Ammon's horn (tissue), 1 donor: ENCODE measurements at regions not wholly inside any gene's neighbourhood (a gene's known extent, or its start where the extent isn't known, plus 50 kb on each side); places are given as distances from the start of the nearest gene placed in this dataset.

Source experiments
- DNase-seq: peaks from one replicate; pipeline ENCODE4 v3.0.0-alpha.2; 2016; ENCODE audit warnings: low spot score

GRCh38 chr16:86320237-86320595 lies 190.1 kb upstream of the FOXF1 start:
- DNase-seq = no peak

- DNase-seq = no peak
Observed at GRCh38 chr16:86321491-86321890, 188.8 kb upstream of the FOXF1 start.

DNA sequence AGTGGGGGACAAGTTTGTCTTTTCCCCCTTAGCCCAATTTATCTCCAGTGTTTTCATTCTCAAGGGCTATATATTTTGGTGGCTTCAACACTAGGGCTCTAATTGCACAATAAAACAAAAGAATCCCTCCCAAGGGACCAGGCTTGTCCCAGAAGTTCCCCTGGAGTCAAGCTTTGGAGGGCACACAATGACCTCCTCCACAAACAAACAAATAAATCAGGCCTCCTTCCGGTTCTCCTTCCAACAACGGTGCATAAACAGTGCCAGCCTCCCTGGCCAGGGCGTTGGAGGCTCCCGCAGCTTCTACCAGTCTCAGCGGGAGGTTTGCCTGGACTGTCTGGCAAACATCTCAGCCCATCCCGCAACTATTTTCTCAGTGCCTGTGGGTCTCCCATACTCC lies 188.0 kb upstream of the FOXF1 start:
- no peak for DNase-seq

DNA sequence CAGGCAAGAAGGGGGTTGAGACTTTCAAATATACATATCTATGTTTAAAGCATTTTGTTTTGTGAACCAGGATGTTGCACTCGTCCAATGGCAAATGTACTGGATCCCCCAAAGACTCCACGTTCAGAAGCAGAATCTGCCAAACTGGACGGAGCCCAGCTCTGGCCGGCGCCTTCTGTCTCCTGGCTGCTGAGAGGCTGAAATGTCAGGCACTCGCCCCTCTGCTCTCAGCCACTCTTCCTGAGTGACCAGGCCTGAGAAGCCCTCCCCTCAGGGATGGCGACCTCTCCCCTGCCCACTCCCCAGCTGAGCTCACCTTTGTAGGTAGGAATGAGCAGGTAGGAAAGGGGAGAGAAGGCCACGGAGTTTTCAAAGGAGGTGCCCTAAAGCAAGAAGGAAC lies 187.5 kb upstream of the FOXF1 start:
- DNase-seq = no peak

GRCh38 chr16:86324320-86324719 lies 186.0 kb upstream of the FOXF1 start:
- DNase-seq = no peak

DNA sequence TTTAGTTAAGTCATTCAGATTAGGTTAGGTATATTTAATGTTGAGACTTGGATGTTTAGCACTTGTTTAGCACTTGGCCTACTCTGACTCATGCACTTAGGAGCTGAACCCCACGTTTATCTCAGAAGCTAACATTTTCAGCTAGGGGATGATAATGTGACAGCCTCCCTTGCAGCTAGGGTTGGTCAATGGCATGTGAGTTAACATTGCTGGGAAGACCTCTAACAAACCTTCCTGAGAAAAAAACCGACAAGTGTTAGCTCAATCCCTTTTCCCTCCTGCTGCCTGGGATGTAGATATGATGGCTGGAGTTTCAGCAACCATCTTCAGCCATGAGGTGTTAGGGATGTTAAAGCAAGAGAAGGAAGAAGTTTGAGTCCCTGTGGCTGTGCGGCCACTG lies 185.0 kb upstream of the FOXF1 start:
- DNase-seq = no peak

GRCh38 chr16:86325895-86326294 lies 184.4 kb upstream of the FOXF1 start:
- no peak for DNase-seq

- DNase-seq = no peak
Observed at GRCh38 chr16:86327321-86327720, 183.0 kb upstream of the FOXF1 start.

DNA sequence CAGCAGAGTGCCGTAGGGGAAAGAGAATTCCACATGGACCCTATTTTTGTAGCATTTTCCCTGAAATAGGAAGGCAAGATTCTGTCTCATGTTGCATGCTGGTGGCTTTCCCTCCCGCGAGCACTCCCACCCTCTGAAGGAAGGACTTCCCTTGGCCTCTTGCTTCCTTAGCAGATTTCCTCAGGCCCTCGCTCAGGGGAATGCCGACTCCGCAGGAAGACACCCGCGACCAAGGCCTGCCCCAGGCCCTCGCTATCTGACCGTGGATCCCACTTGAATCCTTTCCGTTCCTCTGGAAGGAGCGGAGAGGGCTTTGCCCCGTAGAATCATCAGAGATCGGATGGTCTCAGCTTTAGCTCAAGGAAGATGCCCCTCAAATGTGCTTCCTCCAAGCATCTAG lies 179.4 kb upstream of the FOXF1 start:
- DNase-seq = no peak

DNA sequence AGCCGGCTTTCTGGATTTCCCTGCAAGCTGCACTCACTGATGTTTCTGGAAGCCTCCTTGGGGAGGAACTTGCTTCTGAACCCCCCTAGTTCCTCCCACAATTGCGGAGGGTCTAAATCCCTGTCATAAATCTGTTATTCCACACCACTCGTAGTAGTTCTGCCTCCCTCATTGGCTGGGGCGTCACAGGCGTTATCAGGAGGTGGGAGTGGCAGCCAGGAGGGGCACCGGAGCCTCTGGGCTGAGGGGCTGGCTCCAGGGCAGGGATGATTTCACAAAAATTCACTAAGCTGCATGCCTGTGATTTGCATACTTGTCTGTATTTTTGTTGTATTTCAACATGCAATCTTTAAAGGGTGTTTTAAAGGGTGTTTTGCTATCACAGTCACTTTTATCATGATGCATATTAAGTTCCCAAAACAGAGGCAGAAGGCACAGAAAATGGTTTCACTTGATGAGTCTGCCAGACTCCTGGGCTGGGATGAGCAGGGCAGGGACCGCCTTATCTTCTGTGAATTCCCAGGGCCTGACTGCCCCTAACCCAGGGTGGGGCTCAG lies 176.2 kb upstream of the FOXF1 start:
- no peak for DNase-seq

DNA sequence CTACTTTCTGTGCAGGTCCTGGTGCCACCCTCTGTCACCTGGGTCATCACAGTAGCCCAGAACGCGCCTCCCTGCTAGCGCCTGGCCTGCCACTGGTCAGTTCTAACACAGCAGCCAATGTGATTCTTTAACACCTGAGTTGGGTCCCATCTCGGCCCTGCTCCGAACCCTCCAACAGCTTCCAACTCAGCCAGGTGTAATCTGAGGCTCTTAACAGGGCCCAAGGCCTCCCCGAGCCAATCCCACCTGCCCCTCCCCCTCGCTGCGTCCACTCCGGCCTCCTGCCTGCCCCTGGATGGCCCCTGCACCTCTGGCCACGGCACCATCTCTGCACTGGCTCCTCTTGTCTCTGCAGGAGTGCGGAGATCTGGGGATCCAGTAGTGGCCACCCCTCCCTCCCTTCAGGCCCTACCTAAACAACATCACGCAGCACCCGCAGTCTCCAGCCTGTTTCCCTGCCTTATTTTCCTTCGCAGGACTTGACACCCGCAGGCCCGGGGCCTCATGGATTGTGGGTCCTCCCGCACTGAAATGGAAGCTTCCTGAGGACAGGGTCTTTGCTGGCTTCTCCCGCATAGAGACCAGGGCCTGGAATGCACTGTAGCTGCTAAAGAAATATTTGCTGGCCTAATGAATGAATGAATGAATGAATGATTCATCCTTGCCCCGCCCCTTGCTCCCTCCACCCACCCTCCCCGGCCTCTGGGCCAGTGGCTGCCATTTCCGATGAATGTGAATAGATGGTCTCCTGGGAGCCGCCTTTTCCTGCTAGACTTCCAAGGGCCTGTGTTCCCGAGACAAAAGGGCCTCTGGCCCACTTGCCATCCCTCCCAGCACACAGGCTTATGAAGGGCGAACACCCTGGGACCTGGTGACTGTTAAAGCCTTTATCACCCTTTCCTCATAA lies 174.8 kb upstream of the FOXF1 start:
- no peak for DNase-seq

DNA sequence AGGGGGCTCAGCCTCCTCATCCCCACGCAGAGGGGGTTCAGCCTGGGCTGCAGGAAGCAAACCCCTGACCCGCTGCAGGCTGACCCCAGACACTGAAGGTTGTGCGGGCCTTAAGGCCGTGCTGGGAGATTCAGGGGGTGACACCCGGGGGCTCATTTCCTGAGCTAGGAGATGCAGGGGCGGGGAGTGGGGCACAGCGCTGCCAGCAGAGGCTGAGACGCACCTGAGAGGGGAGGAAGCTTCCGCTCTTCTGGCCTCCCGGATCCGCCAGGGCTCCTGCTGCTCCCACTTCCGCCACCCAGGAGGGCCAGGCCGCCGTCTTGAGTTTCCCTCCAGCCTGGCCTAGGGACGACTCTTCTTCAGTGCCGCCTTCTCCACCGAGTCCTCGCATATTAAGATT lies 173.2 kb upstream of the FOXF1 start:
- DNase-seq = no peak

DNA sequence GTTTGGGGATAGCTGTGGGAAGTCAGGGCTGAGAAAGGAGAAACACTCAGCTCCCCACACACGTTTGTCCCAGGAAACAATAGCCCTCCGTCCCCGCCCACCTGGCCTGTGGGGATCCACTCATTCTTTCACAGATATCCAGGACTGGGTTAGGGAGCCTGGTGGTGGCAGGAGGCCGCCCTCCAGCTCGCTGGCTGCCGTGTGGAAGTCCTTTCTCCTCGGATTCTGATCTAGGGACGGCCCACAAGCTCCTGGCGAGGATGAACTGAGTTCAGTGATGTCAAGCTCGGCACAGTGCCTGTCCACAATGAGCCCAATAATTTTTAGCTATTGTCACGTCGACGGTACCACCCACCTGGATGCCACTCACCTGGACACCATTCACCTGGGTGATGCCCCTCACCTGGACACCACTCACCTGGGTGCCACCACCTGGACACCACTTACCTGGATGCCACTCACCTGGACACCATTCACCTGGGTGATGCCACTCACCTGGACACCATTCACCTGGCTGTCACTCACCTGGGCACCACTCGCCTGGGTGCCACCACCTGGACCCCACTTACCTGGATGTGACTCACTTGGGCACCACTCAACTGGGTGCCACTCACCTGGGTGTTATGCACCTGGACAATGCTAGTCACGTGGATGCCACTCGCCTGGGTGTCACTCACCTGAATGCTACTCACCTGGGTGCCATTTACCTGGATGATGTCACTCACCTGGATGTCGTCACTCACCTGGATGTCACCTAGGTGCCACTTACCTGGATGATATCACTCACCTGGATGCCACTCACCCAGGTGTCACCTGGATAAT lies 172.5 kb upstream of the FOXF1 start:
- DNase-seq = no peak

DNA sequence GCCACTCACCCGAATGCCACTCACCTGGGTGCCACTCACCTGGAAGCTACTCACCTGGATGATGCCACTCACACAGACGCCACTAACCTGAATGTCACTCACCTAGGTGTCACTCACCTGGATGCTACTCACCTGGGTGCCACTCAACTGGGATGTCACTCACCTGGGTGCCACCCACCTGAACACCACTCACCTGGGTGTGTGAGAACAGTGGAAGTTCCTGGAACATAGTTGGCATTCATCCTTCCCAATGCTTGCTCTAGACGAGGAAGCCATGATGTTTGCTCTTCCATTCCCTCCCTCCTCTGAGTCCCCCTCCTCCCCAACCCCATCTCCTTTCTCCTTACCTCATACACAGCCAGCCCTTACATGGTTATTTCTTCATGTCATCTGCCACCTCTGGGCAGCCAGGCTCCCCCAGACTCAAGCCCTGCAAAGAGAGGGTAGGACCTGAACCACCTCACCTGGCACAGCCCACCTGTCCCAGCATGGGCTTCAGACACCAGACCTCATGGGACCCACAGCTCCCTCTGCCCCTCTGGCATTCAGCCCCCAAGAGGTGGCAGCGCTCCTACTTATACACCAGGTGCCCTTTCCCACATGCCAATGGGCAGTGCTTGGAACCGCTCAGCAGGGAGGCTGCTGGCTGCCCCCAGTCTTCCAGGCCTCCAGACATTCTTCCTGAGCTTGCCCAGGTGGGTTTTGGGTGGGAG lies 171.8 kb upstream of the FOXF1 start:
- no peak for DNase-seq

DNA sequence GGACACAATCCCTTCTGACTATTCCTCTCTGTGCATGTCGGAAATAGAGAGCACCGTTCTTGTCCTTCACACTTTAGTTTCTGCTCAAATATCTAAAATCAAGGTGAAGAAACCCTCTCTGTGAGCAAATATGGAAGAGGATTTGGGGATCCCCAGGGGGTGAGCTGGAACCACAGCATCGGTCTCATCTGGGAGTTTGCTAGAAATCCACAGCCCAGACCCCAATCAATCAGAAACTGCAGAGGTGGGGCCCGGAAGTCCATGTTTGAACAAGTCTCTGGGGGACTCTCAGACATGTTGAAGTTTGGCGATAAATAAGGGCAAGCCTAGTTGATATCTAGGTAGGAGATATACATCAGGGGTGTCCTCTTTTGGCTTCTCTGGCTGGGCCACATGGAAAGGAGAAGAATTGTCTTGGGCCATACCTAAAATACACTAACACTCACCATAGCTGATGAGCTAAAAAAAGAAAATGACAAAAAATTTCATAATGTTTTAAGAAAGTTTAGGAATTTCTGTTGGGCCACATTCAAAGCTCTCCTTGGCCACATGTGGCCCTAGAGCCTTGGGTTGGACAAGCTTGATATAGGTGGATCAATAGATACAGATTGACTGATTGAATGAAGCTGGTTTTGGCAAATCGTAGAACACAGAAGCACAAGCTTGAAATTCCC lies 168.0 kb upstream of the FOXF1 start:
- DNase-seq = no peak

DNA sequence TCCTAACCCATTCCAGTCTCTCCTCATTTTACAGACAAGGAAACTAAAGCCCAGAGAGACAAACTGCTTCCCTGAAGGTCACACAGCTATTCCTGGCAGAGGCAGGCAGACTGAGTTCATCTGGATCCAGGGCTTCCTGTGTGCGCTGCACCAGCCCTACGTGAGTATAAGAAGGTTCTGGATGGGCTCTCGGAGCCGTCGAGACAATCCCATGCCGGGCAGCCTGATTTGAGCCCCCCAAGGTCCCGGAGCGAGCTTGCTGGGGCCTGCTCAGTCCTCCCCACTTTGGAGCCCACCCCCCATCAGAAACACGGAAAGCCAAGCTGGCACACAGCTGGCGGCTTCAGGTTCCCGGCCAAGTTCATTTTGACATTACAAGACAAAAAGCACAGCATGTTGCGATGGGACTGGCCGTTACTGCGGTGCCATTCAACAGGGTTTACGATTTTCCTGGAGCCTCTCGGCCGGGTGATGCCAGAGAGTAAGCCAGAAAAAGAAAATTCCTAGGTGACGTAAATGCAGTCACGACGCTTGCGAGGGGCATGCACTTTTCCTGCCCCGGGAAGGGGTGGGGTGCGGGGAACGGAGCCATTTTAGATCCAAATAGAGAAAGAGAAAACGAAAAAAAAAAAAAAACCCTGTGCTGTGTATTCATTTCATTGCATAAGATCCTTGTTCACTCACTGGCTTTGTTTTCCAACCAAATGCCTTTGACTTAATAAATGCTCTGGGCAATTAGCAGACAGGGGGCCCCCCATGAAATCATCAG lies 167.1 kb upstream of the FOXF1 start:
- DNase-seq = peak; percentile 8

DNA sequence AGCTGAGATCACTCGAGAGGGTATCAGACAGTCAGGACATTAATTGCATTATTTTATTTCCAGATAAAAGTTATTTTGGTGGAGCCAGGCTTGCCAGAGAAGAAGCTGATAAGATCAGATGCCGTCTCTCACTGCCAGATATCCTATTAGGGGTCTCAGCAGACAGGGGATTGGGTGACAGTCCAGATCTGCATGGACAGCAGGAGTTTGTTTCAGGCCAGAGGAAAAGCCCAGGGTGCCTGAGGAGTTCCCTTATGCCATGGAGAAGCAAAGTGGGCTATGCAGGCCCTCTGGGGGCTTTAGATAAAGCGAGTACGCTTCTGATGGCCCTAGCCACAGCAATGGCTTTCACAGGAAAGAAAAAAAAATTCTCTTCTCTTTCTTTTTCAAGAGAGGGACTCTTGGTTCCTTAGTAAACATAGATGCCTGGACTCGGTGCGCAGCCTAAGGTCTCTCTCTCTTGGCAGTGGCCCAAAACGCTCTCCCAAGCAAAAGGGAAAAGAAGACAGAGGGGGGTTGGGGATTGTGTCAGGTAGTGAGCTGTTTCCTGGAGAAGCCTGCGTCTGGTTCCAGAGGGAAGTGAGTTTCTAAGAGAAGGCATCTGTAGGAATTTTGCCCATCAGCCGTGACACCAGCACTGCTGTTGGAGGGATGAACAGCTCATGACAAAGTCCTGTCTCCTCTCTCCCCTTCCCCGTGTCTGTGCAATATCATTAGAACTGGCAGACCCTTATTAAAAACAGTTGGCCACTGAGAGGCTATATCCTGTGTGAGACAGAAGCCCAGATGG lies 166.3 kb upstream of the FOXF1 start:
- no peak for DNase-seq

DNA sequence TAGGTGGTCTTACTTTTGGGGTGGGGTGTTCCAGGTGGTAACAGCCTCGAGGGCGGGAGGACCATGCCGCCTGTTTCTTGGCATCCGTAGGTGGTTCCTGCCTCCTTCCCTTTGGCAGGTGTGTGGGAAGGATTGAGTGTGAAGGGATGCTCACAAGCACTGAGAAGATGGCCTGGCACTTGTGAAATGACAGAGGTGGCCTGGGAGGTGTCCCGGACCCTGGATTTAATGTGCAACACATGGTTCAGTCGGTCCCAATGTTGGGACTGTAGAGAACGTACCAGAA lies 165.8 kb upstream of the FOXF1 start:
- DNase-seq = no peak

DNA sequence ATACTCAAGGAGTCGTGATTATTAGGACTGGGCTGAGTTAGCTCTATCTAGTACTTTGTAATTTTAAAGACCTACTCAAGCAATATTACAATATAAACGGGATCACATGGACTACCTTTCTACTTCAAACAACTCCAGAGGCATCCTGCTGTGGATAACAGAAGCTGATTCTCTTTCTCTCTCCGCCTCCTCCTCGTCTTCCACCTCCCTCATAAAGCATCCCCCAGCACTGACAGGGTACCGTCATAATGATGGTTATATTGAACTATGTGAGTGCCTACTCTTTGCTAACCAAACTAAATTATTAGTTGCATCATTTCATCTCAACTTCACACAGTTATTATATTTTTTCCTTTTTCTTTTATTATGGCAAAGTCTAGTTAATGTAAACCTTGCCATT lies 165.4 kb upstream of the FOXF1 start:
- DNase-seq = no peak

GRCh38 chr16:86345516-86345915 lies 164.8 kb upstream of the FOXF1 start:
- DNase-seq = no peak
